WI38 (cell line): ENCODE measurements at regions not wholly inside any gene's neighbourhood (a gene's known extent, or its start where the extent isn't known, plus 50 kb on each side); places are given as distances from the start of the nearest gene placed in this dataset.

Experiments
- H3K4me3 ChIP-seq: 2 replicates; pipeline ENCODE4 v1.5.1; 2011; ENCODE audit warnings: low read depth, mild to moderate bottlenecking, control low read depth, low read length
- CTCF ChIP-seq: IDR thresholded peaks from 2 replicates; pipeline ENCODE4 v1.5.1; 2012; ENCODE audit warnings: low read depth, mild to moderate bottlenecking, control low read depth, low read length

DNA sequence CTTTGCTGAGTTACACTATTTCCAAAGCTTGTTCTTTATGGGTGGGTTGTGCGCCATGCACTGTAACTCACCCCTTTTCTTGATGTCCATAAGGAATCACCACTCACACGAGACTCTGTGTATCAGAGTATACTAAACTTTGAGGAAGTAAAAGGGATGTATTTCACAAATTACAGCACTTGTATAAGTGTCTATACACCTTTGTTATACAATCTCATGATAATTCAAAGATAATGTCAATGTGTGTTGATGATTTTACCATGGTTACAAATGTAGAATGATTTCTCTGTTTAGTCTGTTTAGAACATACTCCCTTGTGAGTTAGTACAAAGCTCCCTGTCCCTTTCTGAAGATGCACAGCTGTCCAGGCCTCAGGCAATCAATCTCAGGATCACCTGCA lies 922.2 kb upstream of the MAP3K7 start:
- no peak overlapping the region for H3K4me3 ChIP-seq
- no peak for TF ChIP-seq CTCF

DNA sequence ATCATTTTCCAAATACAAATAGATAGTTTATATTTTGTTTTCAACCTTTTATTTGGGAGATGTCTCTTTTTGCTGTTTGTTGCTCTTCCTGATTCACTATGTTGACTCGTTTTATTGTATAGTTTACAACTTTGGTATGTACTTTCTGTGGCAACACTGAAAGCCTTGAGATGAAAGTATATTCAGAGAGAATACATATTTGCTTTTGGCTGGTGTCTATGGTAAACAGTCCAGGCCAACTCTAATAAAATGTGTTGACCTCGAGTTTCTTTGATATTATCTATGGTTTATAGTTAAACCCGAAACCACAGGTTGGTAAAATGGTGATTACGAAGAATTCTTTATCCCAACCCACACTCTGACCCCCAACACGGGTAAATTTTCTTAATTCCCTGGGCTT lies 919.6 kb upstream of the MAP3K7 start:
- no peak for TF ChIP-seq CTCF
- H3K4me3 ChIP-seq: no peak overlapping the region

GRCh38 chr6:91505199-91505598 lies 918.3 kb upstream of the MAP3K7 start:
- no peak overlapping the region for H3K4me3 ChIP-seq
- no peak for TF ChIP-seq CTCF

DNA sequence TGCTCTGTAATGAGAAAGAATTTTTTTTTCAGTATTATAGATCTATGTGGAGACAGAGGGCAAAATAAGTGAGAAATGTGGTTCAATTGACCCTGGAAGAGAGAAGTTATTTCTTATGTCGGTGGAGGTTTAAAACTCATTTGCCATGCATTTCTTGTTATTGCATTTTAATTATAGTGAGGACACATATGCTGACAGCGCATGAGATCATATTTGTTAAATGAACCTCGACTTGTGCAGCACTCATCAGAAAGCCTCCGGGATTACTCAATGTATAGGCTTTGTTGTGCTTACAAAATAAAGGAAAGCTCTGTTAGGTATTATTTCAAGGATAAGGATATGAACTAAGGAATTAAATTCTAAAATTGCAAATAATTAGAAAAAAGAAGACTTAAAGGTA lies 915.1 kb upstream of the MAP3K7 start:
- no peak for TF ChIP-seq CTCF
- H3K4me3 ChIP-seq: no peak overlapping the region

GRCh38 chr6:91500689-91501303 lies 913.9 kb upstream of the MAP3K7 start:
- no peak for TF ChIP-seq CTCF

DNA sequence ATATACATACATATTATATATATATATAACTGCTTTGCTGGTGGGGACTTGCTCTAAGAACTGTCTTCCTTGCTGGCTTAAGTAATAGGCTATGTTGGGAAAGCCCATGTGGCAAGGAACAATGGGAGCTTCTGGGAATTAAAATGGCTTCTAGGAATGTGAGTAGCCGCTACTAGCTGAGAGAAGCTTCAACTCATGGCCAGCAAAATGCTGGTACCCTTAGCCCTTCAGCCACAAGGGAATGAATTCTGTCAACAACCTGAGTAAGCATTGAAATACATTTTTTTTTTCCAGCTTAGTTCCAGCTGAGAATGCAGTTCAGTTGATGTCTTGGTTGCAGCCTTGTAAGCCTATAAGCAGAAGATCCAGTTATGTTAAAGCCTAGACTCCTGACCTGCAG lies 911.7 kb upstream of the MAP3K7 start:
- H3K4me3 ChIP-seq: no peak overlapping the region
- no peak for TF ChIP-seq CTCF

More at GRCh38 chr6:91500689-91501303, 913.9 kb upstream of the MAP3K7 start:
- no peak overlapping the region for H3K4me3 ChIP-seq

- no peak for TF ChIP-seq CTCF
These were observed 910.9 kb upstream of the MAP3K7 start for GRCh38 chr6:91497770-91498169.

More at GRCh38 chr6:91497770-91498169, 910.9 kb upstream of the MAP3K7 start:
- no peak overlapping the region for H3K4me3 ChIP-seq
